Calu3 (cell line): ENCODE measurements at regions not wholly inside any gene's neighbourhood (a gene's known extent, or its start where the extent isn't known, plus 50 kb on each side); places are given as distances from the start of the nearest gene placed in this dataset.

Source experiments
- BruUV-seq: library from RNA; stranded (reverse); fragments of 400-500 nt; replicated peaks from 2 replicates; lab custom pipeline; 2021; lab: Mats Ljungman, UMichigan
- CTCF ChIA-PET: fragments of 300-600 bp; sonication (Branson Sonifier 250); formaldehyde crosslinking; loops from one replicate; lab custom pipeline; 2022; ENCODE audit warnings: antibody characterized with exemption; lab: Charles Lee
- DNase-seq: peaks from one replicate; pipeline ENCODE4 v3.0.0; 2022
- H3K27ac Mint-ChIP-seq: one replicate; pipeline ENCODE4 v1.8.0; 2022; ENCODE audit warnings: mixed read lengths; ENCODE audit not compliant: unreplicated experiment
- H3K27me3 Mint-ChIP-seq: one replicate; pipeline ENCODE4 v1.8.0; 2022; ENCODE audit warnings: mixed read lengths; ENCODE audit not compliant: unreplicated experiment
- H3K36me3 Mint-ChIP-seq: one replicate; pipeline ENCODE4 v1.8.0; 2022; ENCODE audit warnings: mild to moderate bottlenecking, moderate library complexity, mixed read lengths; ENCODE audit not compliant: insufficient read depth, unreplicated experiment
- H3K4me1 Mint-ChIP-seq: one replicate; pipeline ENCODE4 v1.8.0; 2022; ENCODE audit warnings: mild to moderate bottlenecking, low read depth, mixed read lengths; ENCODE audit not compliant: unreplicated experiment
- H3K4me3 Mint-ChIP-seq: one replicate; pipeline ENCODE4 v1.8.0; 2022; ENCODE audit warnings: mild to moderate bottlenecking, low read depth, moderate library complexity, mixed read lengths; ENCODE audit not compliant: unreplicated experiment
- H3K9me3 Mint-ChIP-seq: one replicate; pipeline ENCODE4 v1.8.0; 2022; ENCODE audit warnings: low read depth, mixed read lengths; ENCODE audit not compliant: unreplicated experiment
- intact Hi-C: fragments of 100-400 bp; cut with micrococcal nuclease; formaldehyde crosslinking; loops from one replicate; pipeline ENCODE4 v1.10.0; 2022; ENCODE audit not compliant: unreplicated experiment
- TF ChIP-seq, protein P1 (sequence below): fragments of 200-600 bp; IDR thresholded peaks from one replicate; pipeline ENCODE4 v1.8.0; 2022; ENCODE audit warnings: antibody characterized with exemption; ENCODE audit not compliant: unreplicated experiment

DNA sequence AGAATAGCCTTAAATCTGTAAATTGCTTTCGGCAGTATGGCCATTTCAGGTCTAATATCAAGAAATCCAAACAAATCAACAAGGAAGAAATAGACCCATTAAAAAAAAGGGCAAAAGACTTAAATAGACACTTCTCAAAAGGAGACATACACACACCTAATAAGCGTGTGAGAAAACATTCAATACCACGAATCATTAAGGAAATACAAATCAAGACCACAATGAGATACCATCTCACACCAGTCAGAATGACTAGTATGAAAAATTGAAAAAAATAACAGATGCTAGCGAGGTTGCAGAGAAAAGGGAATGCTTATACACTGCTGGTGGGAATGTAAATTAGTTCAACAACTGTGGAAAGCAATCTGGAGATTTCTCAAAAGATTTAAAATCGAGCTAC, 243.2 kb downstream of the DSEL start:
- TF ChIP-seq, protein P1, sequence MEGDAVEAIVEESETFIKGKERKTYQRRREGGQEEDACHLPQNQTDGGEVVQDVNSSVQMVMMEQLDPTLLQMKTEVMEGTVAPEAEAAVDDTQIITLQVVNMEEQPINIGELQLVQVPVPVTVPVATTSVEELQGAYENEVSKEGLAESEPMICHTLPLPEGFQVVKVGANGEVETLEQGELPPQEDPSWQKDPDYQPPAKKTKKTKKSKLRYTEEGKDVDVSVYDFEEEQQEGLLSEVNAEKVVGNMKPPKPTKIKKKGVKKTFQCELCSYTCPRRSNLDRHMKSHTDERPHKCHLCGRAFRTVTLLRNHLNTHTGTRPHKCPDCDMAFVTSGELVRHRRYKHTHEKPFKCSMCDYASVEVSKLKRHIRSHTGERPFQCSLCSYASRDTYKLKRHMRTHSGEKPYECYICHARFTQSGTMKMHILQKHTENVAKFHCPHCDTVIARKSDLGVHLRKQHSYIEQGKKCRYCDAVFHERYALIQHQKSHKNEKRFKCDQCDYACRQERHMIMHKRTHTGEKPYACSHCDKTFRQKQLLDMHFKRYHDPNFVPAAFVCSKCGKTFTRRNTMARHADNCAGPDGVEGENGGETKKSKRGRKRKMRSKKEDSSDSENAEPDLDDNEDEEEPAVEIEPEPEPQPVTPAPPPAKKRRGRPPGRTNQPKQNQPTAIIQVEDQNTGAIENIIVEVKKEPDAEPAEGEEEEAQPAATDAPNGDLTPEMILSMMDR = no peak
- Mint-ChIP-seq H3K4me1 (no peaks in the 10 kb centered on the region), H3K36me3 (no peaks in the 10 kb centered on the region), H3K27me3 (no peaks in the 10 kb centered on the region), H3K4me3 (no peak overlapping the region), H3K9me3 (peaks cover 6% of the 10 kb centered on the region), H3K27ac (no peak overlapping the region)
- DNase-seq = no peak
- no TSS peak for BruUV-seq
- intact Hi-C loops = no loop called here
- CTCF ChIA-PET = no interaction called here

DNA sequence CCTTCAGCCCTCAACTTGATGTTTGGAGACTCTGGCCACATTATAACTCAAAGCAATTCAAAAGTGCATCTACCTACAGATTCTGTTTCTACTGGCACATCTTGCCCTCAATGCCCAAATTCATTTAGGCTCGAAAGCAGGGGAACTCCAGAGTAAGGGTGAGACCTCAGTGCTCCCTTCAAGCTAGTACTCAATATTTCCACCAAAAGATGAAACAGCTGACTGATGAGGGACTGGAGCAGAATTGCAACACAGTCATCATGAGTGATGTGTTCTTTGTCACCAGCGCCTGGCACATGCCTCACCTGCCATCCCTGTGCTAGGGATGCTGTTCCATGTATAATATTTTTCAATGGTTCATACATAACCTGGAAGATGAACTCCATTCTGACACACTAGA, 247.3 kb downstream of the DSEL start:
- Mint-ChIP-seq H3K27ac (no peak overlapping the region), H3K36me3 (no peaks in the 10 kb centered on the region), H3K4me3 (no peak overlapping the region), H3K27me3 (no peaks in the 10 kb centered on the region), H3K9me3 (peaks cover 6% of the 10 kb centered on the region), H3K4me1 (peaks cover 22% of the 10 kb centered on the region)
- intact Hi-C loops = no loop called here
- no peak for DNase-seq
- TF ChIP-seq, protein P1 = no peak
- no TSS peak for BruUV-seq
- CTCF ChIA-PET = no interaction called here

DNA sequence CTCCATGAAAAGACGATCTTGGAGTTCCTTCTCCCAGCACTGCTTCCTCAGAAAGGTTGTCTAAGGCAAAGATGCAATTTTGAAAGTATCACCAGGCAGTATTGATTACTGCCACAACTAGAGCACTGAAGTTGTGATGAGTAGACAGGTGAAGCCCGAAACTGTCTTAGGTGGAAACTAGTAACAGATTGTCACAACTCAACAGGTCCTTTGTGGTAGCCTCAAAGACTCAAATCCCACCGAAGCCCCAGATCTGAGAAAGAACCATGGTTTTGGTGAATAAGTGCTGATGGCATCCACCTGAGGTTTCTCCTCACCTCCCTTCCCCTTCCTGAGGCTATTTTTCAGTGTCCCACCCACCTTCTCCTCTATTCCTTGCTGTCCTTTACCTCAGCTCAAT, 248.0 kb downstream of the DSEL start:
- Mint-ChIP-seq H3K36me3 (no peaks in the 10 kb centered on the region), H3K9me3 (peaks cover 6% of the 10 kb centered on the region), H3K4me1 (peaks cover 22% of the 10 kb centered on the region), H3K27me3 (no peaks in the 10 kb centered on the region), H3K27ac (no peak overlapping the region), H3K4me3 (no peak overlapping the region)
- CTCF ChIA-PET = no interaction called here
- TF ChIP-seq, protein P1 = no peak
- BruUV-seq = no TSS peak
- intact Hi-C loops = no loop called here
- no peak for DNase-seq

DNA sequence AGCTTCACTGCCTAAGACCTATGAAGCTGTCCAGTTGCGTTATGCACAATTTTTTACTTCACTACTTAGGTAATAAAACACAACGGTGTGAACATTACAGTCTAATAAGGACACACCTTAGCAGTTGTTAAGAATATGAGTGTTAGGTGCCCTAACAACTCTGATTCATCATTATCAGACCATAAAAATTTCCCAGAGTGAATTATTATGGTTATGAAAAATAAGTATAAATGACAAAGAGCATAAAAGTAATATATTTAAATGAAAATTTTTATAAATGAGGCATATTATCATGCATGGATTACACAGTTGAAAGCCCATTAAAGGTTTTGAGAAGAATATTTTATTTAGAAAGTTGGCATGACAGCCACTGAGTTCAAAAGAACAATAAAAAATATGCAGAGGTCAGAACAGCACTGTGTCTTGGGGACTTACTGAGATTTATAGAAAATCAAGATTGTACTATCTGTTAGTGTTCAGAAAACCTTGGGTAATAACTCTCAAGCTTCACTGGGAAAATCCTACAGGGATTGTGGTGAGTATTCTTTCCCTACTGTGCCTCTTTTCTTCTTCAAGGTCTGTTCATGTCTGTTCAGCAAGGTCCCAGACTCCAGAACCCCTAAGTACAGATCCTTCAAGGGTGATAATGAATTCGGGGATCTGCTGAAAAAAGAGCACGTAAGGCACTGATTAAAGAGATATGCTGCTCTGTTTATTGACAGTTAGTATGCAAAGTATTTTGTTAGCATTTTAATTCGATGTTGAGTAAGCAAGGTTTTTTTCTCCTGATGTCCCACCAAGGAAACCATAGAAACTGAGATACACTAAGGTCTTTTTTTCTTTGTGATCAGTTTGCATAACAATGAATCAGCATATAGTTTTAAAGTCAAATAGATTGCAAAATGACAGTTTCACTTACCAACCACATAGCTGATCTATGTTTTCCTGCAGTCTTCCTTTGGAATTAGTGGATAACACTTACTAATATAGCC, 250.0 kb downstream of the DSEL start:
- CTCF ChIA-PET = interaction anchor here (0.5 to 0.8 kb wide), 3 partner anchors 35 to 791 kb away, joined by 3 to 7 read pairs (median 3); no protein-coding TSS in a partner anchor
- H3K27ac Mint-ChIP-seq = peak overlapping the region; percentile 57
- no peak for DNase-seq
- peaks cover 22% of the 10 kb centered on the region for H3K4me1 Mint-ChIP-seq
- intact Hi-C loops = no loop called here
- peaks cover 3% of the 10 kb centered on the region for H3K9me3 Mint-ChIP-seq
- no peaks in the 10 kb centered on the region for H3K36me3 Mint-ChIP-seq
- no peaks in the 10 kb centered on the region for H3K27me3 Mint-ChIP-seq
- H3K4me3 Mint-ChIP-seq = no peak overlapping the region
- BruUV-seq = no TSS peak
- TF ChIP-seq, protein P1 = no peak
